GM19240 (cell line): ENCODE measurements at regions not wholly inside any gene's neighbourhood (a gene's known extent, or its start where the extent isn't known, plus 50 kb on each side); places are given as distances from the start of the nearest gene placed in this dataset.
A peak's percentile ranks its signal among the peaks of the same experiment; 100 is the strongest.
"Not testable (repeated sequence)": the region's sequence is repeated elsewhere in the genome, so short reads cannot be mapped to it uniquely, and the experiment has no call there.

Experiments
- DNase-seq: peaks from one replicate; pipeline ENCODE4 v3.0.0; 2011; ENCODE audit warnings: low spot score; ENCODE audit not compliant: insufficient read length

- DNase-seq: peak; percentile 35
Observed at GRCh38 chr7:131040467-131040932, 287.2 kb upstream of the MKLN1 start.

GRCh38 chr7:131041012-131041695 is 286.5 kb upstream of the MKLN1 start:
- not testable (repeated sequence) for DNase-seq

GRCh38 chr7:131042269-131043160 is 285.2 kb upstream of the MKLN1 start:
- no peak for DNase-seq

GRCh38 chr7:131045526-131045925 is 282.1 kb upstream of the MKLN1 start:
- DNase-seq: no peak

GRCh38 chr7:131046246-131046645 is 281.4 kb upstream of the MKLN1 start:
- DNase-seq: no peak

GRCh38 chr7:131047651-131048304 is 279.9 kb upstream of the MKLN1 start:
- no peak for DNase-seq

GRCh38 chr7:131051304-131051703 is 276.4 kb upstream of the MKLN1 start:
- DNase-seq: no peak

- DNase-seq: no peak
Observed at GRCh38 chr7:131052285-131052904, 275.3 kb upstream of the MKLN1 start.

- DNase-seq: no peak
Observed at GRCh38 chr7:131056007-131056406, 271.7 kb upstream of the MKLN1 start.

- no peak for DNase-seq
Observed at GRCh38 chr7:131057015-131057793, 270.5 kb upstream of the MKLN1 start.

GRCh38 chr7:131057794-131058070 is 269.9 kb upstream of the MKLN1 start:
- no peak for DNase-seq

- DNase-seq: not testable (repeated sequence)
Observed at GRCh38 chr7:131058561-131059288, 269.0 kb upstream of the MKLN1 start.

GRCh38 chr7:131059401-131059800 is 268.3 kb upstream of the MKLN1 start:
- DNase-seq: not testable (repeated sequence)

- DNase-seq: no peak
Observed at GRCh38 chr7:131061158-131061557, 266.5 kb upstream of the MKLN1 start.

- no peak for DNase-seq
Observed at GRCh38 chr7:131061818-131062217, 265.9 kb upstream of the MKLN1 start.

- no peak for DNase-seq
Observed at GRCh38 chr7:131066635-131067034, 261.0 kb upstream of the MKLN1 start.

GRCh38 chr7:131067220-131067619 is 260.5 kb upstream of the MKLN1 start:
- DNase-seq: no peak

GRCh38 chr7:131068604-131069021 is 259.1 kb upstream of the MKLN1 start:
- DNase-seq: no peak

GRCh38 chr7:131071786-131072504 is 255.7 kb upstream of the MKLN1 start:
- DNase-seq: no peak
